GM18907 (cell line): ENCODE measurements at regions not wholly inside any gene's neighbourhood (a gene's known extent, or its start where the extent isn't known, plus 50 kb on each side); places are given as distances from the start of the nearest gene placed in this dataset.

Source experiments
- ATAC-seq: cut with Tn5 transposase; IDR thresholded peaks from one replicate; pipeline ENCODE4 v1.9.1; 2021; ENCODE audit warnings: mild to moderate bottlenecking, moderate library complexity; ENCODE audit not compliant: unreplicated experiment

- ATAC-seq, result no peak
Measured at GRCh38 chr9:90035471-90035870, 430.7 kb downstream of the GADD45G start.

- no peak for ATAC-seq
Measured at GRCh38 chr9:90037146-90037797, 432.5 kb downstream of the GADD45G start.

- no peak for ATAC-seq
Measured at GRCh38 chr9:90038763-90039162, 434.0 kb downstream of the GADD45G start.

- no peak for ATAC-seq
Measured at GRCh38 chr9:90044263-90044662, 439.5 kb downstream of the GADD45G start.

GRCh38 chr9:90044710-90045151 lies 439.9 kb downstream of the GADD45G start:
- no peak for ATAC-seq

- no peak for ATAC-seq
Measured at GRCh38 chr9:90046317-90046861, 441.6 kb downstream of the GADD45G start.

- ATAC-seq, result no peak
Measured at GRCh38 chr9:90047828-90048227, 443.0 kb downstream of the GADD45G start.

- ATAC-seq, result no peak
Measured at GRCh38 chr9:90052366-90052765, 447.6 kb downstream of the GADD45G start.

- no peak for ATAC-seq
Measured at GRCh38 chr9:90053027-90053426, 448.2 kb downstream of the GADD45G start.

GRCh38 chr9:90054810-90055209 lies 450.0 kb downstream of the GADD45G start:
- no peak for ATAC-seq

GRCh38 chr9:90055226-90055625 lies 450.4 kb downstream of the GADD45G start:
- no peak for ATAC-seq

- ATAC-seq, result no peak
Measured at GRCh38 chr9:90057361-90057760, 452.5 kb downstream of the GADD45G start.

- no peak for ATAC-seq
Measured at GRCh38 chr9:90058182-90058763, 453.5 kb downstream of the GADD45G start.

GRCh38 chr9:90059436-90059835 lies 454.6 kb downstream of the GADD45G start:
- ATAC-seq, result no peak

- ATAC-seq, result no peak
Measured at GRCh38 chr9:90060256-90060655, 455.4 kb downstream of the GADD45G start.

- ATAC-seq, result no peak
Measured at GRCh38 chr9:90061187-90061586, 456.4 kb downstream of the GADD45G start.

- no peak for ATAC-seq
Measured at GRCh38 chr9:90062982-90063381, 458.2 kb downstream of the GADD45G start.

GRCh38 chr9:90064248-90064647 lies 459.4 kb downstream of the GADD45G start:
- ATAC-seq, result no peak

- no peak for ATAC-seq
Measured at GRCh38 chr9:90064971-90065370, 460.2 kb downstream of the GADD45G start.

GRCh38 chr9:90065851-90066250 lies 461.0 kb downstream of the GADD45G start:
- no peak for ATAC-seq

GRCh38 chr9:90069085-90069484 lies 464.3 kb downstream of the GADD45G start:
- no peak for ATAC-seq

GRCh38 chr9:90070056-90070455 lies 465.2 kb downstream of the GADD45G start:
- no peak for ATAC-seq
